ENCODE measurements at regions not wholly inside any gene's neighbourhood (a gene's known extent, or its start where the extent isn't known, plus 50 kb on each side); places are given as distances from the start of the nearest gene placed in this dataset.

GRCh38 chr21:22364163-22364562 is 1366.0 kb downstream of the NCAM2 start:
- no peak for TF ChIP-seq FOXP2 (optimal IDR thresholded peaks at IDR 0.05; ENCODE audit: borderline replicate concordance, extremely low read depth, extremely low read length, insufficient read depth)
- no peak for TF ChIP-seq REST (IDR thresholded peaks at IDR 0.05; ENCODE audit: insufficient read depth in 1 of 2, low read depth in 2 of 2, low read length in 2 of 2)
- TF ChIP-seq SIN3A (IDR thresholded peaks at IDR 0.05; ENCODE audit: borderline replicate concordance, insufficient read depth, low read length): no peak
- TF ChIP-seq TAF1 (IDR thresholded peaks at IDR 0.05; ENCODE audit: borderline replicate concordance, insufficient read depth, low read length): no peak
- TF ChIP-seq POLR2AphosphoS5 (IDR thresholded peaks at IDR 0.05; ENCODE audit: low read depth, low read length): no peak

GRCh38 chr21:22374218-22374969 is 1376.2 kb downstream of the NCAM2 start:
- TF ChIP-seq TAF1 (IDR thresholded peaks at IDR 0.05; ENCODE audit: borderline replicate concordance, insufficient read depth, low read length): no peak
- TF ChIP-seq POLR2AphosphoS5 (IDR thresholded peaks at IDR 0.05; ENCODE audit: low read depth, low read length): no peak
- no peak for TF ChIP-seq FOXP2 (optimal IDR thresholded peaks at IDR 0.05; ENCODE audit: borderline replicate concordance, extremely low read depth, extremely low read length, insufficient read depth)
- TF ChIP-seq REST (IDR thresholded peaks at IDR 0.05; ENCODE audit: insufficient read depth in 1 of 2, low read depth in 2 of 2, low read length in 2 of 2): no peak
- TF ChIP-seq SIN3A (IDR thresholded peaks at IDR 0.05; ENCODE audit: borderline replicate concordance, insufficient read depth, low read length): no peak

GRCh38 chr21:22393324-22393723 is 1395.1 kb downstream of the NCAM2 start:
- no peak for TF ChIP-seq REST (IDR thresholded peaks at IDR 0.05; ENCODE audit: insufficient read depth in 1 of 2, low read depth in 2 of 2, low read length in 2 of 2)
- no peak for TF ChIP-seq TAF1 (IDR thresholded peaks at IDR 0.05; ENCODE audit: borderline replicate concordance, insufficient read depth, low read length)

- no peak for TF ChIP-seq FOXP2 (optimal IDR thresholded peaks at IDR 0.05; ENCODE audit: borderline replicate concordance, extremely low read depth, extremely low read length, insufficient read depth)
- TF ChIP-seq REST (IDR thresholded peaks at IDR 0.05; ENCODE audit: insufficient read depth in 1 of 2, low read depth in 2 of 2, low read length in 2 of 2): no peak
- TF ChIP-seq POLR2AphosphoS5 (IDR thresholded peaks at IDR 0.05; ENCODE audit: low read depth, low read length): no peak
- no peak for TF ChIP-seq TAF1 (IDR thresholded peaks at IDR 0.05; ENCODE audit: borderline replicate concordance, insufficient read depth, low read length)
- no peak for TF ChIP-seq SIN3A (IDR thresholded peaks at IDR 0.05; ENCODE audit: borderline replicate concordance, insufficient read depth, low read length)
Observed at GRCh38 chr21:22395965-22396364, 1397.8 kb downstream of the NCAM2 start.
